ENCODE measurements at regions not wholly inside any gene's neighbourhood (a gene's known extent, or its start where the extent isn't known, plus 50 kb on each side); places are given as distances from the start of the nearest gene placed in this dataset.

DNA sequence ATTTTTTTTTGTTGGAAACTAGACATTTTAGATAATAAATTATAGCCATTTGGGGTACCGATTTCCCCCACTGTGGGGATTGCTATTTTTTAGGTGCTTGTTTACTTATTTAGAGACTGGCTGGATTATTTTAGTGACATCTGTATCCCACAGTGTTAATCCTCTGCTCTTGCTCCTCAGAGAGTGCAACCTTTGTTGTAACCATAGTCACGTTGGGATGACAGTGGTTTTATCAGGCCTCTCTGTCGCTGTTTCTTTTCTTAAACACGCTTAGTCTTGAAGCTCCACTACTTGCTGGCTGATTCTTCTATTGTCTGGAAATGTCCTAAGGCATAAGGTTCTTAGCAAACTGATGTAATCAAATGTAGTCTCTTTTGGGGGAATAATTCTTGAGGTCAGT is 451.6 kb upstream of the SEMA6D start:
- intact Hi-C loops (cut with micrococcal nuclease) (no loop called here), dilution Hi-C loops (cut with HindIII; ENCODE audit: low sequenced_read_pairs, unreplicated experiment) (no loop called here), in situ Hi-C loops (cut with MboI; ENCODE audit: low sequenced_read_pairs) (no loop called here)
- H2AK9ac ChIP-seq (replicated peaks; ENCODE audit: low read depth, low read length, poor library complexity): no peak overlapping the region
- no peak for TF ChIP-seq RCOR1 (IDR thresholded peaks at IDR 0.05; ENCODE audit: insufficient replicate concordance, low read length)
- no peak for TF ChIP-seq RFX5 (IDR thresholded peaks at IDR 0.05; ENCODE audit: low read depth, low read length)
- no peak for TF ChIP-seq POLR2A (IDR thresholded peaks at IDR 0.05; ENCODE audit: low read depth, low read length)
- TF ChIP-seq NFE2L2 (IDR thresholded peaks at IDR 0.05; ENCODE audit: low read depth, low read length): no peak
- no peak for TF ChIP-seq MAFK (IDR thresholded peaks at IDR 0.05; ENCODE audit: low read depth, low read length)
- TF ChIP-seq, protein P1, sequence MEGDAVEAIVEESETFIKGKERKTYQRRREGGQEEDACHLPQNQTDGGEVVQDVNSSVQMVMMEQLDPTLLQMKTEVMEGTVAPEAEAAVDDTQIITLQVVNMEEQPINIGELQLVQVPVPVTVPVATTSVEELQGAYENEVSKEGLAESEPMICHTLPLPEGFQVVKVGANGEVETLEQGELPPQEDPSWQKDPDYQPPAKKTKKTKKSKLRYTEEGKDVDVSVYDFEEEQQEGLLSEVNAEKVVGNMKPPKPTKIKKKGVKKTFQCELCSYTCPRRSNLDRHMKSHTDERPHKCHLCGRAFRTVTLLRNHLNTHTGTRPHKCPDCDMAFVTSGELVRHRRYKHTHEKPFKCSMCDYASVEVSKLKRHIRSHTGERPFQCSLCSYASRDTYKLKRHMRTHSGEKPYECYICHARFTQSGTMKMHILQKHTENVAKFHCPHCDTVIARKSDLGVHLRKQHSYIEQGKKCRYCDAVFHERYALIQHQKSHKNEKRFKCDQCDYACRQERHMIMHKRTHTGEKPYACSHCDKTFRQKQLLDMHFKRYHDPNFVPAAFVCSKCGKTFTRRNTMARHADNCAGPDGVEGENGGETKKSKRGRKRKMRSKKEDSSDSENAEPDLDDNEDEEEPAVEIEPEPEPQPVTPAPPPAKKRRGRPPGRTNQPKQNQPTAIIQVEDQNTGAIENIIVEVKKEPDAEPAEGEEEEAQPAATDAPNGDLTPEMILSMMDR (conservative IDR thresholded peaks at IDR 0.05; ENCODE audit: low read depth, low read length): no peak
- no peak for TF ChIP-seq SMC3 (IDR thresholded peaks at IDR 0.05; ENCODE audit: low read depth, low read length)
- no peak for TF ChIP-seq FOS (IDR thresholded peaks at IDR 0.05; ENCODE audit: low read depth, low read length)
- TF ChIP-seq, protein P2, sequence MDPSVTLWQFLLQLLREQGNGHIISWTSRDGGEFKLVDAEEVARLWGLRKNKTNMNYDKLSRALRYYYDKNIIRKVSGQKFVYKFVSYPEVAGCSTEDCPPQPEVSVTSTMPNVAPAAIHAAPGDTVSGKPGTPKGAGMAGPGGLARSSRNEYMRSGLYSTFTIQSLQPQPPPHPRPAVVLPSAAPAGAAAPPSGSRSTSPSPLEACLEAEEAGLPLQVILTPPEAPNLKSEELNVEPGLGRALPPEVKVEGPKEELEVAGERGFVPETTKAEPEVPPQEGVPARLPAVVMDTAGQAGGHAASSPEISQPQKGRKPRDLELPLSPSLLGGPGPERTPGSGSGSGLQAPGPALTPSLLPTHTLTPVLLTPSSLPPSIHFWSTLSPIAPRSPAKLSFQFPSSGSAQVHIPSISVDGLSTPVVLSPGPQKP (IDR thresholded peaks at IDR 0.05; ENCODE audit: borderline replicate concordance, low read depth, low read length): no peak
- no peak for TF ChIP-seq MXI1 (IDR thresholded peaks at IDR 0.05; ENCODE audit: borderline replicate concordance, low read depth, low read length)
- TF ChIP-seq CEBPB (IDR thresholded peaks at IDR 0.05; ENCODE audit: low read depth, low read length): no peak
- no peak for TF ChIP-seq MAZ (IDR thresholded peaks at IDR 0.05; ENCODE audit: borderline replicate concordance, low read depth, low read length)
- TF ChIP-seq CHD1 (IDR thresholded peaks at IDR 0.05; ENCODE audit: low read depth, low read length): no peak
- TF ChIP-seq, protein P3, sequence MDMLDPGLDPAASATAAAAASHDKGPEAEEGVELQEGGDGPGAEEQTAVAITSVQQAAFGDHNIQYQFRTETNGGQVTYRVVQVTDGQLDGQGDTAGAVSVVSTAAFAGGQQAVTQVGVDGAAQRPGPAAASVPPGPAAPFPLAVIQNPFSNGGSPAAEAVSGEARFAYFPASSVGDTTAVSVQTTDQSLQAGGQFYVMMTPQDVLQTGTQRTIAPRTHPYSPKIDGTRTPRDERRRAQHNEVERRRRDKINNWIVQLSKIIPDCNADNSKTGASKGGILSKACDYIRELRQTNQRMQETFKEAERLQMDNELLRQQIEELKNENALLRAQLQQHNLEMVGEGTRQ (IDR thresholded peaks at IDR 0.05; ENCODE audit: low read depth, low read length): no peak
- no peak for TF ChIP-seq BHLHE40 (IDR thresholded peaks at IDR 0.05; ENCODE audit: low read depth, low read length)
- H2BK15ac ChIP-seq (ENCODE audit: low read depth, low read length): no peak overlapping the region
- CTCF ChIA-PET: no interaction called here
- H4K8ac ChIP-seq (ENCODE audit: low read depth in 2 of 2, low read length in 2 of 2): no peak overlapping the region
- no peak overlapping the region for H3K9ac ChIP-seq (ENCODE audit: low read depth, low read length)
- no peaks in the 10 kb centered on the region for H3K27me3 ChIP-seq (ENCODE audit: control insufficient read depth, insufficient read depth, low read length)
- no peak overlapping the region for H3K4me3 ChIP-seq (ENCODE audit: insufficient read depth, low read depth, low read length)
- H3K4ac ChIP-seq (ENCODE audit: low read depth, low read length): no peak overlapping the region
- no peak for DNase-seq
- no peaks in the 10 kb centered on the region for H3K9me1 ChIP-seq (ENCODE audit: insufficient read depth, low read length)
- H2AK5ac ChIP-seq (ENCODE audit: low read depth, low read length): no peak overlapping the region
- H3K27ac ChIP-seq (ENCODE audit: insufficient read depth, low read length): no peak overlapping the region
- H2BK20ac ChIP-seq (ENCODE audit: low read depth, low read length): no peak overlapping the region
- no peak overlapping the region for H3K23ac ChIP-seq (ENCODE audit: low read depth, low read length)
- WGBS, 2 experiments (ENCODE audit: extremely low coverage in 2 of 2, insufficient read length in 1 of 2): 20% methylated on average over 1 of the region's 4 CpGs; no CpG with 5 or more reads in 1 of the 2 experiments
- H4K5ac ChIP-seq (ENCODE audit: low read depth, low read length): no peak overlapping the region
- H3K14ac ChIP-seq (replicated peaks; ENCODE audit: low read depth, low read length): no peak overlapping the region
- no peak overlapping the region for H4K91ac ChIP-seq (ENCODE audit: insufficient read depth, low read depth, low read length)
- BruUV-seq (replicated peaks): no TSS peak
- no peak overlapping the region for H3K56ac ChIP-seq (ENCODE audit: extremely low read depth, insufficient read depth, low read length)
- no peak overlapping the region for H3K18ac ChIP-seq (ENCODE audit: low read depth, low read length)
- no peak overlapping the region for H2BK120ac ChIP-seq (ENCODE audit: low read depth, low read length)
- H2AFZ ChIP-seq (replicated peaks; ENCODE audit: low read length, poor library complexity): no peak overlapping the region
- H3K79me1 ChIP-seq (ENCODE audit: low read depth in 1 of 2, low read length in 2 of 2): no peaks in the 10 kb centered on the region
- H4K20me1 ChIP-seq (ENCODE audit: insufficient read depth, low read length): no peaks in the 10 kb centered on the region
- no peaks in the 10 kb centered on the region for H3K36me3 ChIP-seq (ENCODE audit: control insufficient read depth, insufficient read depth, low read length)
- no peak overlapping the region for H2BK5ac ChIP-seq (ENCODE audit: low read depth, low read length, poor library complexity, severe bottlenecking)
- no peak overlapping the region for H3K4me2 ChIP-seq (ENCODE audit: low read depth, low read length)
- H3K4me1 ChIP-seq (ENCODE audit: control insufficient read depth, insufficient read depth, low read length): no peaks in the 10 kb centered on the region
- H3K9me3 ChIP-seq (ENCODE audit: control insufficient read depth, insufficient read depth, low read length): no peaks in the 10 kb centered on the region
- POLR2A ChIA-PET (ENCODE audit: unreplicated experiment): no interaction called here
- no peak for ATAC-seq (ENCODE audit: low read depth)

Measured in IMR-90 (cell line).